Muscle of arm (tissue), 1 donor: ENCODE measurements at regions not wholly inside any gene's neighbourhood (a gene's known extent, or its start where the extent isn't known, plus 50 kb on each side); places are given as distances from the start of the nearest gene placed in this dataset.
"Not testable (repeated sequence)": the region's sequence is repeated elsewhere in the genome, so short reads cannot be mapped to it uniquely, and the experiment has no call there.

Experiments
- DNase-seq: peaks from one replicate; pipeline ENCODE4 v3.0.0-alpha.2; 2013

GRCh38 chr6:22101163-22101562 lies 195.7 kb downstream of the PRL start:
- no peak for DNase-seq

DNA sequence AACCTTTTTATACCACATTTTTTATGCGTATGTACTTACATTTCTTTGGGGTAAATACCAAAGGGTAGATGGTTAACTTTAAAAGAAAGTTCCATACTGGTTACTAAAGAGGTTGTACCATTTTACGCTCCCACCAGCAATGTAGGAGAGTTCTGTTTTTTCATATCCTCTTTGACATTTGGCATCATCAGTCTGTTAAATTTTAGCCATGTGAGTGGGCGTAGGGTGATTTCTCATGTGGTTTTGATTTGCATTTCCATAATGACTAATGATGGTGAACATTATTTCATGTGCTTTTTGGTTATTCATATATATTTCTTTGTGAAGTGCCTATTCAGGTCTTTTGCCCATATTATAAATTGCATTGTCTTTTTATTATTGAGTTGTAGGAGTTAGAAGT lies 194.2 kb downstream of the PRL start:
- no peak for DNase-seq

DNA sequence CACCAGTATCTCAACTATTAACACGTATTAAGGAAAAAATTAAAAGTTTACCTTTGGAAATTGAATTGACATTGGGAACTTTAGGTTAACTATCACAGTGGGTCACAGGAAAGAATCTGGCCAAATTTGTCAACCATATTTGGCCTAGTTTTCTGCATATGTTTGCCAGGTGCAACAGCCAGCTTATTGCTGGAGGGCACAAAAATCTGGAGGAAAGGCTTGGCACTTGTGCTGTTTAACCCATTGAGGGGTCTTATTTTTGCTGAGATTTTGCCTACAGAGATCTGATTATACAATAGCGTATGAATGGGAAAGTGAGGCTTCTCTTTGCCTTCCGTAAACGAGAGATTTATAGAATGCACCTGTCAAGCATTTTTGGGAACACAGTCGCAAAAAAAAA lies 190.4 kb downstream of the PRL start:
- no peak for DNase-seq

DNA sequence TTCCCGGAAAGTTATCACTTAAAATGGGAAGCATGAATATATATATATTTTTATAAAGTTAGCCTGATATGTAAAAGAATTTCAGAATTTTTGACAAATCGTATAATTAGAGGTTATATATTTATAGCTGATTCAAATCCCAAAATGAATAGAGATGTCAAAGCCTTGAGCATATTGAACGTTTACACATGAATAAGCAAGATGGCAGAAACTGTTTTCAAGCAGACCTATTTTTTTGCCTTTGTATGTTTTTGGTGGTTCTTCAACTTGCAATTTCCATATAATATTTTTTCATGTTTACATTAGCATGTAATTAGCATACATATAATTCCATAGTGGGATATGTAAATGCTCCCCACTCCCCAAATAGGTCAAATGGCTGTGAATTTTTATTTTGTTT lies 189.9 kb downstream of the PRL start:
- no peak for DNase-seq

DNA sequence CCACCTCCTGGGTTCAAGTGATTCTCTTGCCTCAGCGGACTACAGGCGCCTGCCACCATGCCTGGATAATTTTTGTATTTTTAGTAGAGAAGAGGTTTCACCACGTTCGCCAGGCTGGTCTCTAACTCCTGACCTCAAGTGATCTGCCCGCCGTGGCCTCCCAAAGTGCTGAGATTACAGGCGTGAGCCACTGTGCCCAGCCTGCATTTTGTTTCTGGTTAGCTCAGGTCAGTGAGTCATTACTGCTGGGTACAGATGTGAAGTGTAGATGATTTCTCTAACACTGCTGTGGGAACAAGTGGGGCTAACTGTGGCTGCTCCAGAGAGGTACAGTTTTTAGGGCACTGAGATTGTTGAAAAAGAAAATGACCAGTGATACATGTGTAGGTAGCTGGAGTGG lies 188.6 kb downstream of the PRL start:
- no peak for DNase-seq

GRCh38 chr6:22110061-22110460 lies 186.8 kb downstream of the PRL start:
- no peak for DNase-seq

GRCh38 chr6:22112461-22112860 lies 184.4 kb downstream of the PRL start:
- no peak for DNase-seq

DNA sequence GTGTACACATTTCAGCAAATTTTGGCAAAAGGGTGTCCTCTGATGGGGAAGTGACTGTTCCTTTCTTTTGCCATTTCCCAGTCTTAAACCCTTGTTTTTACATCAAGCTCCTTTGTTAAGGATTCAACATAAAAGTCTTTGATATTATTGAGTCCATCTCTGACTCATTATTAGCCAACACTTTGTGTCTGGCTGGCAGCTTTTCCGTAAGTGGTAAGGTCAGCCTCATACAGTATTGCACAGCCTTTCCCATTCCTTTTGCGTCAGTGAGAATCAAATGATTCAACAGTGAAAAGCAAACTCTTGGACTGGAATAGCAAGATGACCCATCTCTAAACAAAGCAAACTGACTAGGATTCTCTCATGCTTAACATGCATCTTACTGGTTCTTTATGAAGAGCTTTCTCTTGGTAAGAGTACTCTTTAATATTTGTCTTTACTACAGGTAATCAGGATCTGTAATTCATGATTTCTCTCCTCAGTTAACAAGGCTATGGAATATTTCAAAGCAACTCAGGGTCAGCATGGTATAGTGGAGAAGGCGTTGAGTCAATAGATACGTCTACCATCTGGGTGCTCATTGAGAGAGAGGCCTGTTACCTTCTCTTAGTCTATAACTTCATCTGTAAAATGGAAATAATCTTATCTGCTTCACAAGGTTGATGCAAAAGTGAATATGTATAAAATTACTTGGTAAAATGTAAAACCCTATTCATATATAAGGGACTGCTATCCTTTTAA lies 183.6 kb downstream of the PRL start:
- no peak for DNase-seq

- no peak for DNase-seq
Measured at GRCh38 chr6:22115559-22115958, 181.3 kb downstream of the PRL start.

DNA sequence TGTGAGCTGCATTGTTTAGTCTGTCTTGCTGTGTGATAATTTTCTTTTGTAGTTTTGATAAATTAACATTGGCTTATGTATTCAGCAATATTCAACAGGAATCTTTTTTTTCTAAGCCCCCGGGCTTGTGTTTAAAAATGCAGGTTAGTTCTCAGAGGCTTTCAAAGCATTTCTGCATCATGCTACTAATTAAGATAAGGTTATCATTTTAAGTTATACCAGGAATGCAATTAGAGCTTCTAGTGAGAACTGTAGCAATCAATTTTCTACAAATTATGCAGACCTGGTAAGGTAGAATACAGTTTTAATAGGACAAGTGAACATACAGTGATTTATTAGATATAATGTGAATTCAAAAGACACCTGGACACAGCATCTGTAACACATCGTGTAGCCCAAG lies 179.2 kb downstream of the PRL start:
- no peak for DNase-seq

- no peak for DNase-seq
Measured at GRCh38 chr6:22119500-22119899, 177.3 kb downstream of the PRL start.

DNA sequence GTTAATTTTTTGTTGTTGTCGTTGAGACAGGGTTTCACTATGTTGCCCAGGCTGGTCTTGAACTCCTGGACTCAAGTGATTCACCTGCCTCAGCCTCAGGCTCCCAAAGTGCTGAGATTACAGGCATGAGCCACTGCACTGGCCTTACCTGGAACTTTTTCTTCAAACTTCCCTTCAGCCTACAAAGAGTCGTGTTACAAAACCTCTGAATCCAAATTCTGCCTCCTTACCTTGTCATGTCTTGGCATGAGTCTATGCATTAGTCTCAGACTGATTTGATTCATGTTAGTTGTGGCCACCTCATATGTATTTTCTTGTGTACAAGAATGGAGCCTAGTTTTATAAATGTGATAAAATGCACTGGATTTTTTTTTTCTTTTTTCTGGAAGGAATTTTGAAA lies 172.1 kb downstream of the PRL start:
- DNase-seq: no peak

GRCh38 chr6:22126910-22127309 lies 169.9 kb downstream of the PRL start:
- DNase-seq: no peak

GRCh38 chr6:22129751-22130150 lies 167.1 kb downstream of the PRL start:
- DNase-seq: no peak

DNA sequence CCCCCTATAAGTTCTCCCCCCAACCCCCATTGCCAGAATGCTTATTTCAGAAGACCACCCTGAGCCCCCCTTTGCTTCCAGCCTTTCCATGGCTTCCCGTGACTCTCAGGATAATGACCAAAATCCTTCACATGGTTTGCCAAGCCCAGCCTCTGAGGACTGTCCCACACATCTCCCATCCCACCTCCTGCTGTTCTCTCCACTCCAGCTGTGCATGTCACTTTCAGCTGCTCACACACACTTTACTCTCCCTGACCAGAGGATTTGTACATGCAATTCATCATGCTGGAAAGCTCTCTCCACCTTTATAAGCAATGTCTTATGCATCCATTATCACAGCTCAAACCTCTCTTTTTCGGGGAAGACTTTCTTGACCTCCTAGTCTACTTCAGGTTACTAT lies 164.2 kb downstream of the PRL start:
- DNase-seq: peak; percentile 37

DNA sequence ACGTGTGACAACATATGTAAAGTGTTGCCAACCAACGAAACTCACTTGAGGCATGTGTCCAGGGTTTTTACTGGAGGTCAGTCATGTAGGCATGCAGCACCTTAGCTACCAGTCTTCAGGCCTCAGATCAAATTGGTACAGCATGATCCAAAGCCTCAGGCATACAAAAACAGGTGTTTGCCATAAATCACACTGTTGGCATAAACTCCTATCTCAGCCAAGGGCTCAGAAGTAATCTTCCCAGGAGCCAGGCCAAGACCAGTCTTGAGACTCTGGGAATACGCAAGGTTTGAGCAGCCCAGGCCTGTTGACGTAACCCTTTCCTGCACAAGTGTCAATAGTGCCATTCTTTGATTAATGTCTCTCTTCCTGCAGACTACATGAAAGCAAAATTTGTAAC lies 163.5 kb downstream of the PRL start:
- DNase-seq: peak; percentile 35

- no peak for DNase-seq
Measured at GRCh38 chr6:22134308-22134707, 162.5 kb downstream of the PRL start.

DNA sequence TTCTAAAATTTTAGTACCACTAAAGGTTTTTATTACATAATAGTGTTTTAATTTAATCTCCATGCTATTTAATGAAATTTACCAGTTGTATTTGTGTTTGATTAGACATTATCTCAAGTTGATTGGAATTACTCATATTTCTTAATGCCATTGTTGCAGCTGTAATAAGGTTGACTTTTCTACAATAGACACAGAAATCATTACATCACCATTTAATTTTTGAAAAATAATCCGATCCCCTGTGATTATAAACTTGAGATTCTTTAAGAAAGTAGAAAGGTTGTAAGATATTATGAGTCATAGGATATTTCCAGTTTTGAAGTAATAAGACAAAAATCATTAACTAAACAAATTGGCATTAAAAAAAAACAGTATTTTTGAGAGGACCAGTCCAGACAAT lies 161.4 kb downstream of the PRL start:
- DNase-seq: no peak

DNA sequence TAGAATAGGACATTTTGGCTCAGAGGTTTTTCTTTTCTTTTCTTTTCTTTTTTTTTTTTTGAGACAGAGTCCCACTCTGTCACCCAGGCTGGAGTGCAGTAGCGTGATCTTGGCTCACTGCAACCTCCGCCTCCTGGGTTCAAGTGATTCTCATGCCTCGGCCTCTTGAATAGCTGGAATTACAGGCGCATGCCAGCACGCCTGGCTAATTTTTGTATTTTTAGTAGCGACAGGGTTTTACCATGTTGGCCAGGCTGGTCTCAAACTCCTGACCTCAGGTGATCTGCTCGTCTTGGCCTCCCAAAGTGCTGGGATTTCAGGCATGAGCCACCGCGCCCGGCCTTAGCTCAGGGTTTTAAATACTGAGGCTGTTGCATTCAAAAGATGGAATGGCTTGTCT lies 156.1 kb downstream of the PRL start:
- DNase-seq: not testable (repeated sequence)

DNA sequence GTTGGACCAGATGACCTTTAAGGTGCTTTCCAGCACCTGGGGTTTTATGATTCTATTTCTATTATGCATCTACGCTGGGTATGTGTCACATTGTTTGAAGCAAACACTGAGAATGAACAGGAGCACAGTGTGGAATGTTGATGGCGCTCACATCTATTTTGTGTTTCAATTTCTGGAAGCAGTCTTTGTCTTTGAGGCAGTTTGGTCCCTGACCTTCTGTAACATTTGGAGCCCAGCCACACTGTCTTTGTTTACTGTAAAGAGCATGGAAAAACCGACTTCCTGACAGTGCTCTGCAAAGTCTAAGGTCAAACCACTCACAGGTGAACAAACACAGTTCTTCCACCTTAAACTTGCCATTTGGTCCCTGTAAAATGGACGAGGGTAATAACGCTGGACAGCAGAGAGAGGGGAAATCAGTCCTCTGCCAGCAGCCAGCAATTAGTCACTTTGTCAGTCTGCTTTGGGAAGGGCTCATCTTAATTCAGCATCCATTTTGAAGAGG lies 155.5 kb downstream of the PRL start:
- no peak for DNase-seq

DNA sequence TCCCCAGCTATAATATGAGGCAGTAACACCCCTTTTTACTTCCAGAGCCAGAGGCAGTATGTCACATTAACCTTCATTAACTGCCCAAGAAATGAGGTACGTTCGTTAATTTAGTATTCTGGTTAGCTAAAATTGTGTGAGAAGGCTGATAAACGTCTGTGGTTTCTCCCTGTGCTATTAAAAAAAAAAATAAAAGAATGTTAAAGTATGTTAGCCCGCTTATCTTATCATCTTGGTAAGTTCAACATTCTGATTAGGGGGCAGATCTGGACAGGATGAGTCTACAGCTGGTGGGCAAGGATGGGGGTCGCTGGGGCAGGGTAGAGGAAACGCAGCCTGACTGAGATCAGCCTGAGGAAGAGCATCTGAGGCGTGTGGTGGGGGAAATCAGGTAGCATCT lies 154.0 kb downstream of the PRL start:
- no peak for DNase-seq

GRCh38 chr6:22145376-22145775 lies 151.5 kb downstream of the PRL start:
- no peak for DNase-seq

GRCh38 chr6:22145823-22146677 lies 150.8 kb downstream of the PRL start:
- peak; percentile 75 for DNase-seq

GRCh38 chr6:22146678-22146930 lies 150.2 kb downstream of the PRL start:
- no peak for DNase-seq
